ENCODE measurements at regions not wholly inside any gene's neighbourhood (a gene's known extent, or its start where the extent isn't known, plus 50 kb on each side); places are given as distances from the start of the nearest gene placed in this dataset.

GRCh38 chr3:144079634-144080033 lies 108.0 kb downstream of the DIPK2A start:
- no peak for DNase-seq

GRCh38 chr3:144084929-144085328 lies 113.3 kb downstream of the DIPK2A start:
- no peak for DNase-seq

GRCh38 chr3:144085964-144086363 lies 114.3 kb downstream of the DIPK2A start:
- no peak for DNase-seq

GRCh38 chr3:144096016-144096415 lies 124.4 kb downstream of the DIPK2A start:
- DNase-seq, result no peak

- DNase-seq, result no peak
Measured at GRCh38 chr3:144097163-144097562, 125.5 kb downstream of the DIPK2A start.

- DNase-seq, result no peak
Measured at GRCh38 chr3:144098691-144099090, 127.1 kb downstream of the DIPK2A start.

- DNase-seq, result no peak
Measured at GRCh38 chr3:144102421-144102820, 130.8 kb downstream of the DIPK2A start.

- DNase-seq, result no peak
Measured at GRCh38 chr3:144104186-144104585, 132.6 kb downstream of the DIPK2A start.

GRCh38 chr3:144104679-144105078 lies 133.1 kb downstream of the DIPK2A start:
- DNase-seq, result no peak

- no peak for DNase-seq
Measured at GRCh38 chr3:144105542-144105941, 133.9 kb downstream of the DIPK2A start.

- DNase-seq, result no peak
Measured at GRCh38 chr3:144106970-144107369, 135.3 kb downstream of the DIPK2A start.

GRCh38 chr3:144107923-144108322 lies 136.3 kb downstream of the DIPK2A start:
- no peak for DNase-seq

GRCh38 chr3:144109944-144110343 lies 138.3 kb downstream of the DIPK2A start:
- DNase-seq, result peak; percentile 21

GRCh38 chr3:144112036-144112435 lies 140.4 kb downstream of the DIPK2A start:
- DNase-seq, result no peak

GRCh38 chr3:144112437-144112836 lies 140.8 kb downstream of the DIPK2A start:
- DNase-seq, result no peak

- DNase-seq, result no peak
Measured at GRCh38 chr3:144114767-144115166, 143.1 kb downstream of the DIPK2A start.

GRCh38 chr3:144119633-144120032 lies 148.0 kb downstream of the DIPK2A start:
- DNase-seq, result no peak

GRCh38 chr3:144121661-144122060 lies 150.0 kb downstream of the DIPK2A start:
- DNase-seq, result no peak

- DNase-seq, result no peak
Measured at GRCh38 chr3:144127014-144127413, 155.4 kb downstream of the DIPK2A start.

GRCh38 chr3:144127700-144128099 lies 156.1 kb downstream of the DIPK2A start:
- no peak for DNase-seq

- DNase-seq, result peak; percentile 29
Measured at GRCh38 chr3:144128108-144128892, 156.7 kb downstream of the DIPK2A start.

- no peak for DNase-seq
Measured at GRCh38 chr3:144129536-144130214, 158.1 kb downstream of the DIPK2A start.

- no peak for DNase-seq
Measured at GRCh38 chr3:144141074-144141473, 169.5 kb downstream of the DIPK2A start.

- no peak for DNase-seq
Measured at GRCh38 chr3:144141496-144141895, 169.9 kb downstream of the DIPK2A start.
